Keratinocyte (primary cell): ENCODE measurements at regions not wholly inside any gene's neighbourhood (a gene's known extent, or its start where the extent isn't known, plus 50 kb on each side); places are given as distances from the start of the nearest gene placed in this dataset.

Experiments used
- DNase-seq: peaks from one replicate; pipeline ENCODE4 v3.0.0-alpha.2; 2011; ENCODE audit warnings: low read depth, missing footprints, low spot score
- FAIRE-seq: peaks from 2 replicates; lab custom pipeline; 2011; peaks lifted over from hg19 to GRCh38; lab: Jason Lieb, UNC
- H2AFZ ChIP-seq: 2 replicates; pipeline ENCODE4 v1.6.0; 2012; ENCODE audit warnings: low read length, control low read depth, inconsistent platforms; ENCODE audit not compliant: control insufficient read depth
- H3K27ac ChIP-seq: 2 replicates; pipeline ENCODE4 v1.5.1; 2011; ENCODE audit warnings: low read length; ENCODE audit not compliant: control insufficient read depth, insufficient read depth
- H3K27me3 ChIP-seq: 3 replicates; pipeline ENCODE4 v1.6.0; 2011; ENCODE audit warnings: low read length; ENCODE audit not compliant: control insufficient read depth, insufficient read depth; ENCODE audit errors: extremely low read depth
- H3K36me3 ChIP-seq, 2 experiments: 2 replicates in 1 of 2; 3 replicates in 1 of 2; pipeline ENCODE4 v1.5.1; 2011; ENCODE audit warnings: low read length in 2 of 2, mild to moderate bottlenecking in 1 of 2; ENCODE audit not compliant: control insufficient read depth in 2 of 2, insufficient read depth in 2 of 2; ENCODE audit errors: extremely low read depth in 1 of 2
- H3K4me1 ChIP-seq: 3 replicates; pipeline ENCODE4 v1.5.1; 2011; ENCODE audit warnings: low read length; ENCODE audit not compliant: control insufficient read depth, insufficient read depth; ENCODE audit errors: extremely low read depth
- H3K4me2 ChIP-seq: 3 replicates; pipeline ENCODE4 v1.6.0; 2011; ENCODE audit warnings: low read depth, low read length; ENCODE audit not compliant: control insufficient read depth, insufficient read depth; ENCODE audit errors: extremely low read depth
- H3K4me3 ChIP-seq, 3 experiments: fragments of 200-600 bp in 1 of 3; sonication (generic) in 1 of 3; 2 replicates in 2 of 3; 3 replicates in 1 of 3; pipeline ENCODE4 v1.5.1; 2011 to 2016; ENCODE audit warnings: low read length in 3 of 3, mild to moderate bottlenecking in 3 of 3, control low read depth in 2 of 3, inconsistent platforms in 1 of 3, low read depth in 1 of 3, mixed read lengths in 1 of 3, mixed run types in 1 of 3, moderate library complexity in 1 of 3; ENCODE audit not compliant: control insufficient read depth in 2 of 3, insufficient read depth in 2 of 3; ENCODE audit errors: extremely low read depth in 1 of 3
- H3K79me2 ChIP-seq: 2 replicates; pipeline ENCODE4 v1.6.0; 2012; ENCODE audit warnings: low read length; ENCODE audit not compliant: control insufficient read depth, insufficient read depth
- H3K9ac ChIP-seq: 3 replicates; pipeline ENCODE4 v1.6.0; 2011; ENCODE audit warnings: low read length; ENCODE audit not compliant: control insufficient read depth, insufficient read depth; ENCODE audit errors: extremely low read depth
- H3K9me1 ChIP-seq: 3 replicates; pipeline ENCODE4 v1.6.0; 2011; ENCODE audit warnings: low read length; ENCODE audit not compliant: control insufficient read depth, insufficient read depth; ENCODE audit errors: extremely low read depth
- H3K9me3 ChIP-seq: 2 replicates; pipeline ENCODE4 v1.5.1; 2012; ENCODE audit warnings: low read depth, low read length; ENCODE audit not compliant: control insufficient read depth
- H4K20me1 ChIP-seq: 3 replicates; pipeline ENCODE4 v1.6.0; 2011; ENCODE audit warnings: low read length; ENCODE audit not compliant: control insufficient read depth, insufficient read depth; ENCODE audit errors: extremely low read depth
- EZH2 ChIP-seq: IDR thresholded peaks from one replicate; pipeline ENCODE4 v1.6.1; 2012; ENCODE audit warnings: inconsistent platforms, mild to moderate bottlenecking, low read length, moderate library complexity
- dilution Hi-C: fragments of 300-500 bp; cut with MboI; formaldehyde crosslinking; loops from one replicate; pipeline ENCODE4 v1.7.0; 2020; ENCODE audit warnings: low sequenced_read_pairs; ENCODE audit not compliant: extremely low pct_ligation_motif_present
- TF ChIP-seq, protein P1 (sequence below), 3 experiments: IDR thresholded peaks in 1 of 3; conservative IDR thresholded peaks in 1 of 3; optimal IDR thresholded peaks in 1 of 3; 2 replicates in 2 of 3; 3 replicates in 1 of 3; pipeline versions ENCODE3 to v1.5.1; 2011; ENCODE audit warnings: low read length in 3 of 3, mild to moderate bottlenecking in 3 of 3, moderate library complexity in 2 of 3, control low read depth in 1 of 3, inconsistent platforms in 1 of 3; ENCODE audit not compliant: insufficient read depth in 2 of 3; ENCODE audit errors: extremely low read depth in 1 of 3

DNA sequence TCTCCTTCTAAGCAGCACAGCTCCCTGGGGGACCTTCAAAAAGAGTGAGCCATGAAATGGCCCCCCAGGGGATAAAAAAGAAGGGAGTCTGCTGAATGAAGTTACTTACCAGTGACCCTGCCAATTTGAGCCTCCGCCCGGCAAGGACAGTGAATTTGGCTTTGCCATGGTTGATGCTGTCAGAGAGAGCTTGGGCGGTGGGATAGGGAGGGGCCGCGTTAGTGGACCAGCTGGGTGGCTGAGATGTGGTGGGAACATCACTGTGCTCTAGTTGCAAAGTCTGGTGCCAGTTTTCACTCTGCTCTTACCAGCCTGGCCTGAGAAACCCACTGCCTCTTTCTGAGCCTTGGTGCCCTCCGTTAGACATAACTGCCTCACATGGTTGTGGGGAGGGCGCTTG lies 114.6 kb downstream of the MRM1 start:
- Histone ChIP-seq H3K36me3 (no peaks in the 10 kb centered on the region), H3K9me1 (no peaks in the 10 kb centered on the region), H3K4me1 (no peaks in the 10 kb centered on the region), H3K27ac (no peak overlapping the region), H3K4me2 (no peak overlapping the region), H3K9ac (no peak overlapping the region), H3K79me2 (no peaks in the 10 kb centered on the region), H4K20me1 (no peaks in the 10 kb centered on the region), H3K9me3 (no peaks in the 10 kb centered on the region), H3K4me3 (no peak overlapping the region), H2AFZ (no peak overlapping the region), H3K27me3 (peaks cover 6% of the 10 kb centered on the region)
- DNase-seq (no peak), FAIRE-seq (no peak)
- dilution Hi-C loops = no loop called here
- no peak for TF ChIP-seq EZH2
- TF ChIP-seq, protein P1, sequence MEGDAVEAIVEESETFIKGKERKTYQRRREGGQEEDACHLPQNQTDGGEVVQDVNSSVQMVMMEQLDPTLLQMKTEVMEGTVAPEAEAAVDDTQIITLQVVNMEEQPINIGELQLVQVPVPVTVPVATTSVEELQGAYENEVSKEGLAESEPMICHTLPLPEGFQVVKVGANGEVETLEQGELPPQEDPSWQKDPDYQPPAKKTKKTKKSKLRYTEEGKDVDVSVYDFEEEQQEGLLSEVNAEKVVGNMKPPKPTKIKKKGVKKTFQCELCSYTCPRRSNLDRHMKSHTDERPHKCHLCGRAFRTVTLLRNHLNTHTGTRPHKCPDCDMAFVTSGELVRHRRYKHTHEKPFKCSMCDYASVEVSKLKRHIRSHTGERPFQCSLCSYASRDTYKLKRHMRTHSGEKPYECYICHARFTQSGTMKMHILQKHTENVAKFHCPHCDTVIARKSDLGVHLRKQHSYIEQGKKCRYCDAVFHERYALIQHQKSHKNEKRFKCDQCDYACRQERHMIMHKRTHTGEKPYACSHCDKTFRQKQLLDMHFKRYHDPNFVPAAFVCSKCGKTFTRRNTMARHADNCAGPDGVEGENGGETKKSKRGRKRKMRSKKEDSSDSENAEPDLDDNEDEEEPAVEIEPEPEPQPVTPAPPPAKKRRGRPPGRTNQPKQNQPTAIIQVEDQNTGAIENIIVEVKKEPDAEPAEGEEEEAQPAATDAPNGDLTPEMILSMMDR (optimal IDR thresholded peaks at IDR 0.05 in 1 of 3, IDR thresholded peaks at IDR 0.05 in 1 of 3, conservative IDR thresholded peaks at IDR 0.05 in 1 of 3; ENCODE audit: extremely low read depth in 1 of 3, insufficient read depth in 2 of 3, low read length in 3 of 3) = no peak

DNA sequence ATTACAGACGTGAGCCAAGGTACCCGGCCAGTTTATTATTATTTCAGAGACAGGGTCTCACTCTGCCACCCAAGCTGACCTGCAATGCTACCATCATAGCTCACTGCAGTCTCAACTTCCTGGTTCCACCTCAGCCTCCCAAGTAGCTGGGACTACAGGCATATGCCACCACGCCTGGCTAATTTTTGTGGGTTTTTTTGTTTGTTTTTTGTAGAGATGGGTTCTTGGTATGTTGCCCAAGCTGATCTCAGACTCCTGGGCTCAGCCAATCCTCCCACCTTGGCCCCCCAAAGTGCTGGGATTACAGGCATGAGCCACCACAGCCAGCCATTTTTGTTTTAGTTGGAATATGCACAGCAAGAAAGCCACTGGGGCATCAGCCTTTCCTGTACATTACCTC lies 115.7 kb downstream of the MRM1 start:
- H4K20me1 ChIP-seq = no peaks in the 10 kb centered on the region
- H3K4me3 ChIP-seq = no peak overlapping the region
- H3K9me3 ChIP-seq = no peaks in the 10 kb centered on the region
- H3K4me1 ChIP-seq = no peaks in the 10 kb centered on the region
- DNase-seq (no peak), FAIRE-seq (no peak)
- peaks cover 10% of the 10 kb centered on the region for H3K27me3 ChIP-seq
- TF ChIP-seq, protein P1 (optimal IDR thresholded peaks at IDR 0.05 in 1 of 3, IDR thresholded peaks at IDR 0.05 in 1 of 3, conservative IDR thresholded peaks at IDR 0.05 in 1 of 3; ENCODE audit: extremely low read depth in 1 of 3, insufficient read depth in 2 of 3, low read length in 3 of 3) = no peak
- no peak for TF ChIP-seq EZH2
- no peak overlapping the region for H3K9ac ChIP-seq
- dilution Hi-C loops = no loop called here
- no peak overlapping the region for H3K4me2 ChIP-seq
- H3K9me1 ChIP-seq = no peaks in the 10 kb centered on the region
- no peak overlapping the region for H3K27ac ChIP-seq
- H2AFZ ChIP-seq = no peak overlapping the region
- no peaks in the 10 kb centered on the region for H3K79me2 ChIP-seq
- no peaks in the 10 kb centered on the region for H3K36me3 ChIP-seq
